ENCODE measurements at regions not wholly inside any gene's neighbourhood (a gene's known extent, or its start where the extent isn't known, plus 50 kb on each side); places are given as distances from the start of the nearest gene placed in this dataset.

DNA sequence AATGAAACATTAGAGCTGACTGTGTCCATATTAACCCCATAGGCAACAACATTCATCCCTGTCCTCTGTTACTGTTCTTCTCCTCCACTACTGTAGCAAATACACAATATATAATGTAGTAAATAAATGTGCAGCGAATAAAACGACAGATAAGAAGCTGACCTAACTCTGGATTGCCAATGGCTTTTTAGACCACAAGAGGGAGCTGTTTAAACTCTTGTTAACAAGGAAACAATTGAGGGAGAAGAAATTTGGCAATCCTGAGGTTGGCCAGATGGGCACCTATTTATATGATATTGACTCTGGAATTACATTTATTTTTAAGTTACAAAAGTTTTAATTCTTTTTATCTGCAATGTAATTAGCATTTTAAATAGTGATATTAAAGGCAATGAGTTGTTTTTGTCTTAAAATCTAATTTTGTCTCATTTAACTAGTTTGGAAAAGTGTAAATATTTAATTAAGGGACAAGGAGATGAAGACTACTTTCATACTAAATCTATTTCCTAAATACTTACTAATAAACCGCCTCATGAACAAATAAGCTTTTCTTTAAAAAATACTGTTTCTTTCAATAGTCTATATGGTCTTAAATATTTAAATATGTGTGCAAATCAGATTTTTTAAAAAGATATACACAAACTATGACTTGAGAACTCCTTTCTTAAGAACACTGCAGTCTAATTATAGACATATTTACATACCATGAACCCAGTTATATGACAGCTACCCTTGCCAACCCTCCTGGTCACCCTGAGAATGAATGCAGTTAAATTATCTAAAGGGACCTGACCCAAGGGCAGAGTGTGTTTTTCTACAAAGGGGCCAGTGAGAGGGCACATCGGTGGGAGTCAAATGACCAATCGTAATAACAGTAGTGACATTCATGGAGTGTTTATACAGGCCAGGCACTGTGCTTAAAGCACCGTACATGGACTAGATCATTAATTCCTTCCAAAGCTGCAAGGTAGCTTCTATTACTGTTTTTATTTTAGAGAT lies 52.9 kb upstream of the HPF1 start:
- TF ChIP-seq RAD21 (IDR thresholded peaks at IDR 0.05; ENCODE audit: low read depth): peak; percentile 83
- no peak for TF ChIP-seq ZBTB7A (IDR thresholded peaks at IDR 0.05; ENCODE audit: low read depth)
- 0 out of 2 replicates have a peak, but pooled peaks have one; percentile 30 for TF ChIP-seq CEBPB (IDR thresholded peaks at IDR 0.05)
- TF ChIP-seq, protein P1, sequence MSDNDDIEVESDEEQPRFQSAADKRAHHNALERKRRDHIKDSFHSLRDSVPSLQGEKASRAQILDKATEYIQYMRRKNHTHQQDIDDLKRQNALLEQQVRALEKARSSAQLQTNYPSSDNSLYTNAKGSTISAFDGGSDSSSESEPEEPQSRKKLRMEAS (IDR thresholded peaks at IDR 0.05): no peak
- TF ChIP-seq FOXM1 (IDR thresholded peaks at IDR 0.05; ENCODE audit: borderline replicate concordance, low read depth): no peak

GRCh38 chr4:169807934-169808509 lies 50.3 kb upstream of the HPF1 start:
- no peak for TF ChIP-seq EGR1 (IDR thresholded peaks at IDR 0.05)
- TF ChIP-seq CREB1 (IDR thresholded peaks at IDR 0.05; ENCODE audit: low read depth): no peak
- TF ChIP-seq NFIC (IDR thresholded peaks at IDR 0.05): no peak
- TF ChIP-seq ZBTB7A (IDR thresholded peaks at IDR 0.05; ENCODE audit: low read depth): no peak
- no peak for TF ChIP-seq YY1 (IDR thresholded peaks at IDR 0.05; ENCODE audit: low read depth)
